HG03159 (cell line): ENCODE measurements at regions not wholly inside any gene's neighbourhood (a gene's known extent, or its start where the extent isn't known, plus 50 kb on each side); places are given as distances from the start of the nearest gene placed in this dataset.

Experiments used
- ATAC-seq: cut with Tn5 transposase; IDR thresholded peaks from one replicate; pipeline ENCODE4 v1.9.1; 2021; ENCODE audit warnings: mild to moderate bottlenecking, moderate library complexity; ENCODE audit not compliant: unreplicated experiment

DNA sequence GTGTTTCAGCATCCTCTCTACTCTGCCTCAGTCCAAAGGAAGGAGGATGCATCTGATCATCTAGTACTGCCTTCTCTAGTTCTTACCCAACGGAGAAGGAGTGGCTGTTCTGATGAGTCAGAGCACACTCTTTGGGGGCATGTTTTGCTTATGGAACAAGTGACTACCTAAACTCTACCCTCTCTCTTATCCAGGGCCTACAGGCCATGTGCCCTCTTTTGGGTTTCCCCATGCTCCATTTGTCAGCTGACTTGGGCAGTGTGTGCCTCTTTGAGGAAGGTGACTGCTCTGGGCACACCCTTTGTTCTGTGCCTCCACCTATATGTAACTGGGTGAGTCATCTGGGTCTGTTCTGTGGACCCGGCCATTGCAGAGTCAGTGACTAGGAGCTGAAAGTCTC, 89.6 kb upstream of the BNC2 start:
- no peak for ATAC-seq

- no peak for ATAC-seq
Observed at GRCh38 chr9:16959391-16959790, 88.9 kb upstream of the BNC2 start.

- no peak for ATAC-seq
Observed at GRCh38 chr9:16954040-16954439, 83.6 kb upstream of the BNC2 start.

- ATAC-seq, result no peak
Observed at GRCh38 chr9:16951502-16951901, 81.0 kb upstream of the BNC2 start.

DNA sequence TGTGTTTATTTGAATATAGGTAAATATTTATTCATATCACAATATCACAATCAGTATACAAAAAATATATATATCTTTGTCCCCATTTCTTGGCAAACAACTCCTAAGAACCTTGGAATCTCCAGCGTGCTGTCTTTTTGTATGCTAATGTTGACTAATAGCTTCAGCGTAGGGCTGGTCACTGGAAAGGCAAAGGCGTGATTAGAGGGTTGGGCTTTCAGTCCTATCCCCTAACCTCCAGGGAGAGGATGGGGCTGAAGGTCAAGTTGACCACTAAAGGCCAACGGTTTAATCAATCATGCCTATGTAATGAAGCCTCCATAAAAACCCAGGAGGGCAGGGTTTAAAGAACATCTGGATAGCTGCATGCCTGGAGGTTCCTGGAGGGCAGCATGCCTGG, 79.6 kb upstream of the BNC2 start:
- no peak for ATAC-seq

- no peak for ATAC-seq
Observed at GRCh38 chr9:16930578-16930977, 60.1 kb upstream of the BNC2 start.

DNA sequence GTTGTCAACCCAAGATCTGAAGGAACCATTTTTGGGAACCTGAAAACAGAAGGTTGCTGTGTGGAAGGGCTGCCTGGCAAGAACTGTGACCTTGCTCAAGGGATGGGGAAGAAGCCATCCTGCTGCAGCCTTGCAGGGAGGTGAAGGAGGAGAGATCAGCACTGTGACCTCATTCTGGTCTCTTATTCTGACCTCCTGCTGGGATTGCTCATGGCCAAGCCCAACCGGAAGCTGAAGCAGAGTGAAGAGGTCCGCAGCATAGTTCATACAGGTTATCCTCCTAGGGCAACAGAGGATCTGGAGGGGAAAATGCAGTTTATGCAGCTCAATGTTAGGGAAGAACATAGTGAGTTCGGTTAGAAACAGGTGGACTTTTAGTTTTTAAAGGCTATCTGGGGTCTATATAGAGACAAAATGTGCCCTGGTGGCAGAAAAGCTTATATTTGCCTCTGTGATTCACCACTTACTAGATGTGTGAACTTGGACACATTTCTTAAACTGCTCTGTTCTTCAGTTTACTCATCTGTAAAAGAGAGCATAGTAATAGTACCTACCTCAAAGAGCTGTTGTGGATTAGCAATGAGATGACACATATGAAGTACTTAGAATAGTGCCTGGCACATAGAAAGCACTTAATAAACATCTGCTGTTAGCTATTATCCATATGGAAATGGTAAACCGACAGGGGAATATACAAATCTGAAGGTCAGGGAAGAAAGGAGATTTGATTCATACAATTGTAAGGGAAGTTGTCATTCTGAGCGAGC, 57.9 kb upstream of the BNC2 start:
- ATAC-seq, result no peak

GRCh38 chr9:16925426-16925825, 55.0 kb upstream of the BNC2 start:
- no peak for ATAC-seq

- ATAC-seq, result no peak
Observed at GRCh38 chr9:16924311-16924915, 53.9 kb upstream of the BNC2 start.

DNA sequence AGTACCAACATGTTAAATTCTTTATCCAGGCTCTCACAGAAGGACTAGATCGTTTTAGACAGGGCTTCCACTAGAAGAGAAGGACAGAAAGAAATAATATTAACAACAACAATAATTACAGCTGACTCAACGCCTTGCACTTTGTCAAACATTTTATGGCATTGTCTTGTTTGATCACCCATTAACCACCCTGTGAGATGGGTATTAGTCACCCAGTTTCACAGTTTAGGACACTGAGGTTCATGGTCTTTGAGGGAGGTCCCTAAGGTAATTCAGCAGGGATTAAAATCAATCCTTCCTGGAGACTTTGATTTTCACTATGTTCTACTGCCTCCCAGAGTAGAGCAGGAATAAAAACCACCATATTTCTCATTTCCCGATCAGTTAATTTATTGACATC, 51.4 kb upstream of the BNC2 start:
- ATAC-seq, result no peak
